Skeletal muscle tissue (tissue), 3 donors: ENCODE measurements at regions not wholly inside any gene's neighbourhood (a gene's known extent, or its start where the extent isn't known, plus 50 kb on each side); places are given as distances from the start of the nearest gene placed in this dataset.

ENCODE experiments used
- H3K27ac ChIP-seq: one replicate; pipeline ENCODE4 v1.7.0; 2013; ENCODE audit warnings: mild to moderate bottlenecking, low read depth, low read length, inconsistent platforms
- H3K27me3 ChIP-seq, 3 donors: one replicate each; pipeline ENCODE4 v1.7.0; 2013; ENCODE audit warnings: low read length in 3 of 3; ENCODE audit not compliant: control insufficient read depth in 3 of 3, insufficient read depth in 3 of 3
- H3K36me3 ChIP-seq, 3 donors: one replicate each; pipeline ENCODE4 v1.7.0; 2013; ENCODE audit warnings: low read length in 3 of 3; ENCODE audit not compliant: control insufficient read depth in 3 of 3, insufficient read depth in 3 of 3
- H3K4me1 ChIP-seq, 3 donors: one replicate each; pipeline ENCODE4 v1.7.0; 2013; ENCODE audit warnings: low read length in 3 of 3, mild to moderate bottlenecking in 3 of 3; ENCODE audit not compliant: control insufficient read depth in 3 of 3, insufficient read depth in 3 of 3
- H3K4me3 ChIP-seq, 3 donors: one replicate each; pipeline ENCODE4 v1.7.0; 2013; ENCODE audit warnings: low read length in 3 of 3
- H3K9ac ChIP-seq, 3 donors: one replicate each; pipeline ENCODE4 v1.7.0; 2013; ENCODE audit warnings: low read length in 3 of 3, mild to moderate bottlenecking in 3 of 3, moderate library complexity in 2 of 3, low read depth in 1 of 3
- H3K9me3 ChIP-seq, 3 donors: one replicate each; pipeline ENCODE4 v1.7.0; 2013; ENCODE audit warnings: low read length in 3 of 3; ENCODE audit not compliant: control insufficient read depth in 3 of 3
- donor health status: Osteomylitis.

GRCh38 chr5:40006260-40006659 lies 581.5 kb upstream of the DAB2 start:
- no peak overlapping the region for H3K4me3 ChIP-seq
- no peaks in the 10 kb centered on the region for H3K36me3 ChIP-seq
- H3K9ac ChIP-seq: no peak overlapping the region
- H3K27me3 ChIP-seq: no peaks in the 10 kb centered on the region
- no peaks in the 10 kb centered on the region for H3K9me3 ChIP-seq
- H3K27ac ChIP-seq: no peak overlapping the region
- H3K4me1 ChIP-seq: no peaks in the 10 kb centered on the region

- Histone ChIP-seq H3K4me3 (no peak overlapping the region), H3K4me1 (no peaks in the 10 kb centered on the region), H3K9ac (no peak overlapping the region), H3K27ac (no peak overlapping the region), H3K36me3 (no peaks in the 10 kb centered on the region), H3K27me3 (no peaks in the 10 kb centered on the region), H3K9me3 (no peaks in the 10 kb centered on the region)
Measured at GRCh38 chr5:40001796-40002195, 577.0 kb upstream of the DAB2 start.

- H3K4me3 ChIP-seq: no peak overlapping the region
- H3K27ac ChIP-seq: no peak overlapping the region
- H3K27me3 ChIP-seq: no peaks in the 10 kb centered on the region
- H3K9ac ChIP-seq: no peak overlapping the region
- H3K4me1 ChIP-seq: no peaks in the 10 kb centered on the region
- no peaks in the 10 kb centered on the region for H3K9me3 ChIP-seq
- no peaks in the 10 kb centered on the region for H3K36me3 ChIP-seq
Measured at GRCh38 chr5:39998518-39998917, 573.7 kb upstream of the DAB2 start.

GRCh38 chr5:39995990-39996389 lies 571.2 kb upstream of the DAB2 start:
- Histone ChIP-seq H3K36me3 (no peaks in the 10 kb centered on the region), H3K27me3 (no peaks in the 10 kb centered on the region), H3K9ac (no peak overlapping the region), H3K4me1 (no peaks in the 10 kb centered on the region), H3K27ac (no peak overlapping the region), H3K4me3 (no peak overlapping the region), H3K9me3 (no peaks in the 10 kb centered on the region)

GRCh38 chr5:39992617-39993202 lies 567.9 kb upstream of the DAB2 start:
- H3K9ac ChIP-seq: no peak overlapping the region
- no peak overlapping the region for H3K27ac ChIP-seq
- H3K9me3 ChIP-seq: no peaks in the 10 kb centered on the region
- no peaks in the 10 kb centered on the region for H3K27me3 ChIP-seq
- H3K36me3 ChIP-seq: no peaks in the 10 kb centered on the region
- H3K4me3 ChIP-seq: no peak overlapping the region
- no peaks in the 10 kb centered on the region for H3K4me1 ChIP-seq

GRCh38 chr5:39986614-39987013 lies 561.8 kb upstream of the DAB2 start:
- Histone ChIP-seq H3K9ac (no peak overlapping the region), H3K27ac (no peak overlapping the region), H3K4me1 (no peaks in the 10 kb centered on the region), H3K4me3 (no peak overlapping the region), H3K36me3 (no peaks in the 10 kb centered on the region), H3K9me3 (no peaks in the 10 kb centered on the region), H3K27me3 (no peaks in the 10 kb centered on the region)

- H3K9me3 ChIP-seq: no peaks in the 10 kb centered on the region
- H3K4me3 ChIP-seq: no peak overlapping the region
- no peaks in the 10 kb centered on the region for H3K36me3 ChIP-seq
- no peaks in the 10 kb centered on the region for H3K27me3 ChIP-seq
- H3K9ac ChIP-seq: no peak overlapping the region
- no peak overlapping the region for H3K27ac ChIP-seq
- no peaks in the 10 kb centered on the region for H3K4me1 ChIP-seq
Measured at GRCh38 chr5:39980056-39980455, 555.3 kb upstream of the DAB2 start.

GRCh38 chr5:39977066-39977655 lies 552.4 kb upstream of the DAB2 start:
- Histone ChIP-seq H3K9ac (no peak overlapping the region), H3K4me1 (no peaks in the 10 kb centered on the region), H3K27me3 (no peaks in the 10 kb centered on the region), H3K27ac (no peak overlapping the region), H3K4me3 (no peak overlapping the region), H3K9me3 (no peaks in the 10 kb centered on the region), H3K36me3 (no peaks in the 10 kb centered on the region)

GRCh38 chr5:39970117-39970798 lies 545.5 kb upstream of the DAB2 start:
- H3K4me3 ChIP-seq: no peak overlapping the region
- H3K36me3 ChIP-seq: no peaks in the 10 kb centered on the region
- H3K9ac ChIP-seq: no peak overlapping the region
- no peak overlapping the region for H3K27ac ChIP-seq
- no peaks in the 10 kb centered on the region for H3K4me1 ChIP-seq
- H3K9me3 ChIP-seq: no peaks in the 10 kb centered on the region
- no peaks in the 10 kb centered on the region for H3K27me3 ChIP-seq

GRCh38 chr5:39968381-39968780 lies 543.6 kb upstream of the DAB2 start:
- no peaks in the 10 kb centered on the region for H3K27me3 ChIP-seq
- no peak overlapping the region for H3K4me3 ChIP-seq
- H3K4me1 ChIP-seq: no peaks in the 10 kb centered on the region
- H3K27ac ChIP-seq: no peak overlapping the region
- H3K9me3 ChIP-seq: no peaks in the 10 kb centered on the region
- H3K36me3 ChIP-seq: no peaks in the 10 kb centered on the region
- H3K9ac ChIP-seq: no peak overlapping the region
